ENCODE measurements at regions not wholly inside any gene's neighbourhood (a gene's known extent, or its start where the extent isn't known, plus 50 kb on each side); places are given as distances from the start of the nearest gene placed in this dataset.

- DNase-seq (ENCODE audit: low read depth in 6 of 9, low spot score in 9 of 9) = no peak
- Histone ChIP-seq H3K27me3 (ENCODE audit: control insufficient read depth in 2 of 2, insufficient read depth in 1 of 2, low read length in 1 of 2) (no peaks in the 10 kb centered on the region), H3K9me3 (ENCODE audit: control insufficient read depth in 2 of 2, insufficient read depth in 1 of 2, low read length in 1 of 2) (peaks cover 0 to 2% of the 10 kb centered on the region in 2 donors), H3K4me3 (ENCODE audit: low read length in 2 of 2) (no peak overlapping the region), H3K4me1 (ENCODE audit: control insufficient read depth in 2 of 2, insufficient read depth in 2 of 2, low read length in 2 of 2) (no peaks in the 10 kb centered on the region), H3K27ac (ENCODE audit: low read depth in 1 of 2, low read length in 1 of 2) (no peak overlapping the region), H3K36me3 (ENCODE audit: control insufficient read depth in 2 of 2, insufficient read depth in 2 of 2, low read length in 1 of 2) (no peaks in the 10 kb centered on the region)
- 67% methylated on average over 2 of the region's 2 CpGs for whole genome bisulfite sequencing
Observed at GRCh38 chr2:117064021-117064420, 750.5 kb upstream of the DDX18 start.

DNA sequence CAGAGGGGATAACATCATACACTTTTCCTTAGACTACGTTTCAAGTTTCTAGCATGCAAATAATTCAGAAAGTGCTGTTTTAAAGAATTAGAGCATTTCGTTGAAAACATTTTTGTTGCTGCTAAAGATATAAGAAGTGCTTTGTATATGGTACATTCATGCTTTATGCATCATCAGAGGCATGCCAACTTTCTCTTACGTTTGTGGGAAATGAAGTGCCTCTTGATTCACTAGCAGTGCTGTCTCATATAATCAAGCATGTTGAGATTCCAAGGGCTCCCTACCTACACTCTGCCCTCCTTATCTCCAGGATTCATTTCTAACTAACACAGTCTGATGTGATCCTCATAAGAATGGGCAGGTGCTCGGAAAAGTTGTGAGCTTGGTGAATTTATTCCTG lies 748.6 kb upstream of the DDX18 start:
- Histone ChIP-seq H3K4me1 (ENCODE audit: control insufficient read depth in 2 of 2, insufficient read depth in 2 of 2, low read length in 2 of 2) (no peaks in the 10 kb centered on the region), H3K4me3 (ENCODE audit: low read length in 2 of 2) (no peak overlapping the region), H3K36me3 (ENCODE audit: control insufficient read depth in 2 of 2, insufficient read depth in 2 of 2, low read length in 1 of 2) (no peaks in the 10 kb centered on the region), H3K9me3 (ENCODE audit: control insufficient read depth in 2 of 2, insufficient read depth in 1 of 2, low read length in 1 of 2) (peaks cover 0 to 2% of the 10 kb centered on the region in 2 donors), H3K27ac (ENCODE audit: low read depth in 1 of 2, low read length in 1 of 2) (no peak overlapping the region), H3K27me3 (ENCODE audit: control insufficient read depth in 2 of 2, insufficient read depth in 1 of 2, low read length in 1 of 2) (no peaks in the 10 kb centered on the region)
- 91% methylated on average over 4 of the region's 4 CpGs for WGBS
- DNase-seq (ENCODE audit: low read depth in 6 of 9, low spot score in 9 of 9) = no peak

DNA sequence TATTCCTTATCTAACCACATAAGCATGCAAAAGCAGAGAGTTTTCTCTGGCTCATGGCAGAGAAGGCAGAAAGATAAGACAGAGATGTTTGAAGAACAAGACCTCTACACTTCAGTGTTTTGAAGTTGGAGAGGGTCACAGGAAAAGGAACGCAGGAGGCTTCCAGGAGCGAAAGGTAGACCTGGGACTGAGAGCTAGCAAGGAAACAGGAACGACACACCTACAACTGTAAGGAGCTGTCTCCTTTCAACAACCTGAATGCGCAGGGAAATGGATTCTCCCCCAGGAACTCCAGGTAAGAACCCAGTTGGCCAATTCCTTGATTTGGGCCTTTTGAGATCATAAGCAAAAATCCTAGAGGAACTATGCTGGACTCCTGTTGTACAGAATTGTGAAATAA lies 746.6 kb upstream of the DDX18 start:
- H3K27ac ChIP-seq (ENCODE audit: low read depth in 1 of 2, low read length in 1 of 2) = no peak overlapping the region
- no peaks in the 10 kb centered on the region for H3K4me1 ChIP-seq (ENCODE audit: control insufficient read depth in 2 of 2, insufficient read depth in 2 of 2, low read length in 2 of 2)
- no peaks in the 10 kb centered on the region for H3K36me3 ChIP-seq (ENCODE audit: control insufficient read depth in 2 of 2, insufficient read depth in 2 of 2, low read length in 1 of 2)
- DNase-seq (ENCODE audit: low read depth in 6 of 9, low spot score in 9 of 9) = no peak
- 96% methylated on average over 4 of the region's 4 CpGs for WGBS
- H3K9me3 ChIP-seq (ENCODE audit: control insufficient read depth in 2 of 2, insufficient read depth in 1 of 2, low read length in 1 of 2) = peaks cover 4 to 9% of the 10 kb centered on the region in 2 donors
- no peaks in the 10 kb centered on the region for H3K27me3 ChIP-seq (ENCODE audit: control insufficient read depth in 2 of 2, insufficient read depth in 1 of 2, low read length in 1 of 2)
- no peak overlapping the region for H3K4me3 ChIP-seq (ENCODE audit: low read length in 2 of 2)

- Histone ChIP-seq H3K9me3 (ENCODE audit: control insufficient read depth in 2 of 2, insufficient read depth in 1 of 2, low read length in 1 of 2) (peaks cover 4 to 9% of the 10 kb centered on the region in 2 donors), H3K4me1 (ENCODE audit: control insufficient read depth in 2 of 2, insufficient read depth in 2 of 2, low read length in 2 of 2) (no peaks in the 10 kb centered on the region), H3K4me3 (ENCODE audit: low read length in 2 of 2) (no peak overlapping the region), H3K27me3 (ENCODE audit: control insufficient read depth in 2 of 2, insufficient read depth in 1 of 2, low read length in 1 of 2) (no peaks in the 10 kb centered on the region), H3K36me3 (ENCODE audit: control insufficient read depth in 2 of 2, insufficient read depth in 2 of 2, low read length in 1 of 2) (no peaks in the 10 kb centered on the region), H3K27ac (ENCODE audit: low read depth in 1 of 2, low read length in 1 of 2) (no peak overlapping the region)
- WGBS = 63% methylated on average over 2 of the region's 2 CpGs
- DNase-seq (ENCODE audit: low read depth in 6 of 9, low spot score in 9 of 9) = no peak
Observed at GRCh38 chr2:117068371-117068770, 746.1 kb upstream of the DDX18 start.

GRCh38 chr2:117071556-117072102 lies 742.9 kb upstream of the DDX18 start:
- Histone ChIP-seq H3K27ac (ENCODE audit: low read depth in 1 of 2, low read length in 1 of 2) (no peak overlapping the region), H3K9me3 (ENCODE audit: control insufficient read depth in 2 of 2, insufficient read depth in 1 of 2, low read length in 1 of 2) (peaks cover 4 to 7% of the 10 kb centered on the region in 2 donors), H3K4me1 (ENCODE audit: control insufficient read depth in 2 of 2, insufficient read depth in 2 of 2, low read length in 2 of 2) (no peaks in the 10 kb centered on the region), H3K4me3 (ENCODE audit: low read length in 2 of 2) (no peak overlapping the region), H3K27me3 (ENCODE audit: control insufficient read depth in 2 of 2, insufficient read depth in 1 of 2, low read length in 1 of 2) (no peaks in the 10 kb centered on the region), H3K36me3 (ENCODE audit: control insufficient read depth in 2 of 2, insufficient read depth in 2 of 2, low read length in 1 of 2) (no peaks in the 10 kb centered on the region)
- DNase-seq (ENCODE audit: low read depth in 6 of 9, low spot score in 9 of 9) = no peak
- WGBS = 95% methylated on average over 31 of the region's 31 CpGs

GRCh38 chr2:117074756-117075155 lies 739.7 kb upstream of the DDX18 start:
- 85% methylated on average over 4 of the region's 4 CpGs for WGBS
- no peaks in the 10 kb centered on the region for H3K27me3 ChIP-seq (ENCODE audit: control insufficient read depth in 2 of 2, insufficient read depth in 1 of 2, low read length in 1 of 2)
- no peak for DNase-seq (ENCODE audit: low read depth in 6 of 9, low spot score in 9 of 9)
- H3K4me1 ChIP-seq (ENCODE audit: control insufficient read depth in 2 of 2, insufficient read depth in 2 of 2, low read length in 2 of 2) = no peaks in the 10 kb centered on the region
- H3K4me3 ChIP-seq (ENCODE audit: low read length in 2 of 2) = no peak overlapping the region
- peaks cover 4 to 7% of the 10 kb centered on the region in 2 donors for H3K9me3 ChIP-seq (ENCODE audit: control insufficient read depth in 2 of 2, insufficient read depth in 1 of 2, low read length in 1 of 2)
- no peak overlapping the region for H3K27ac ChIP-seq (ENCODE audit: low read depth in 1 of 2, low read length in 1 of 2)
- H3K36me3 ChIP-seq (ENCODE audit: control insufficient read depth in 2 of 2, insufficient read depth in 2 of 2, low read length in 1 of 2) = no peaks in the 10 kb centered on the region

DNA sequence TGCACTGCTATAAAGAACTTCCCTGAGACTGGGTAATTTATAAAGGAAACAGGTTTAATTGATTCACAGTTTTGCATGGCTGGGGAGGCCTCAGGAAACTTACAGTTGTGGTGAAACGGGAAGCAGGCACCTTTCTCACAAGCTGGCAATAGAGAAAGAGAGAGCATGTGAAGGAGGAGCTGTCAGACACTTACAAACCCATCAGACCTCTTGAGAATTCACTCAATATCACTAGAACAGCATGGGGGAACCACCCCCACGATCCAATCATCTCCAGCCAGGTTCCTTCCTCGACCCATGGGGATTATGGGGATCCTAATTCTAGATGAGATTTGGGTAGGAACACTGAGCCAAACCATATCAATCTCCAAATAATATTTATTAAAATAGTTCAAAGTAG lies 729.2 kb upstream of the DDX18 start:
- Histone ChIP-seq H3K36me3 (ENCODE audit: control insufficient read depth in 2 of 2, insufficient read depth in 2 of 2, low read length in 1 of 2) (no peaks in the 10 kb centered on the region), H3K9me3 (ENCODE audit: control insufficient read depth in 2 of 2, insufficient read depth in 1 of 2, low read length in 1 of 2) (no peaks in the 10 kb centered on the region), H3K4me3 (ENCODE audit: low read length in 2 of 2) (no peak overlapping the region), H3K27me3 (ENCODE audit: control insufficient read depth in 2 of 2, insufficient read depth in 1 of 2, low read length in 1 of 2) (no peaks in the 10 kb centered on the region), H3K27ac (ENCODE audit: low read depth in 1 of 2, low read length in 1 of 2) (no peak overlapping the region), H3K4me1 (ENCODE audit: control insufficient read depth in 2 of 2, insufficient read depth in 2 of 2, low read length in 2 of 2) (no peaks in the 10 kb centered on the region)
- no peak for DNase-seq (ENCODE audit: low read depth in 6 of 9, low spot score in 9 of 9)
- WGBS = 43% methylated on average over 3 of the region's 3 CpGs

GRCh38 chr2:117085737-117086136 lies 728.8 kb upstream of the DDX18 start:
- no peaks in the 10 kb centered on the region for H3K27me3 ChIP-seq (ENCODE audit: control insufficient read depth in 2 of 2, insufficient read depth in 1 of 2, low read length in 1 of 2)
- 89% methylated on average over 1 of the region's 1 CpG for WGBS
- H3K27ac ChIP-seq (ENCODE audit: low read depth in 1 of 2, low read length in 1 of 2) = no peak overlapping the region
- H3K4me3 ChIP-seq (ENCODE audit: low read length in 2 of 2) = no peak overlapping the region
- no peaks in the 10 kb centered on the region for H3K9me3 ChIP-seq (ENCODE audit: control insufficient read depth in 2 of 2, insufficient read depth in 1 of 2, low read length in 1 of 2)
- no peak for DNase-seq (ENCODE audit: low read depth in 6 of 9, low spot score in 9 of 9)
- no peaks in the 10 kb centered on the region for H3K4me1 ChIP-seq (ENCODE audit: control insufficient read depth in 2 of 2, insufficient read depth in 2 of 2, low read length in 2 of 2)
- H3K36me3 ChIP-seq (ENCODE audit: control insufficient read depth in 2 of 2, insufficient read depth in 2 of 2, low read length in 1 of 2) = no peaks in the 10 kb centered on the region

GRCh38 chr2:117086174-117086942 lies 728.1 kb upstream of the DDX18 start:
- Histone ChIP-seq H3K27me3 (ENCODE audit: control insufficient read depth in 2 of 2, insufficient read depth in 1 of 2, low read length in 1 of 2) (no peaks in the 10 kb centered on the region), H3K4me1 (ENCODE audit: control insufficient read depth in 2 of 2, insufficient read depth in 2 of 2, low read length in 2 of 2) (no peaks in the 10 kb centered on the region), H3K9me3 (ENCODE audit: control insufficient read depth in 2 of 2, insufficient read depth in 1 of 2, low read length in 1 of 2) (no peaks in the 10 kb centered on the region), H3K36me3 (ENCODE audit: control insufficient read depth in 2 of 2, insufficient read depth in 2 of 2, low read length in 1 of 2) (no peaks in the 10 kb centered on the region), H3K4me3 (ENCODE audit: low read length in 2 of 2) (no peak overlapping the region), H3K27ac (ENCODE audit: low read depth in 1 of 2, low read length in 1 of 2) (no peak overlapping the region)
- 91% methylated on average over 3 of the region's 3 CpGs for WGBS
- DNase-seq (ENCODE audit: low read depth in 6 of 9, low spot score in 9 of 9) = no peak

Measured in thymus (tissue), 11 donors.